ENCODE measurements at regions not wholly inside any gene's neighbourhood (a gene's known extent, or its start where the extent isn't known, plus 50 kb on each side); places are given as distances from the start of the nearest gene placed in this dataset.

DNA sequence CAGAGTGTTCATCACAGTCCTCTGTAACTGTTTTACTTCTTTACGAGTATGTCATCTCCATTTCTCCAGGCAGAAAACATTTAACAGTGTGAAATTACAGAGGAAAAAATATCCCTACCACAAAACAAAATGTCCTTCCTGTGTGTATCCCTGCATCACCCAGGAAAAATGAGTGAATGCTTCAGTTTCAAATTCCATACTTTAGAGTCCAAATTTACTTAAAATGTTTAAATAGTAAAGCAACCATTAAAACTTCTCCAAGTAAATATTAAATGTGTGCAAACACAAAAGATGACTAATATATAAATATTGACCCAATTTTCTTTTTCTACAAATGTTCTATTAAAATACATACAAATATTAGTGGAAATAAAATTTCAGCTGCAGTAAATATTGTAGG, 1016.6 kb upstream of the PCDH20 start:
- no peak for DNase-seq
- Histone ChIP-seq H3K27ac (no peak overlapping the region), H3K4me3 (no peak overlapping the region), H3K27me3 (no peaks in the 10 kb centered on the region), H3K4me1 (replicated peaks in 1 of 2) (no peaks in the 10 kb centered on the region), H3K9me3 (replicated peaks in 1 of 3) (peaks cover 0 to 4% (median 0%) of the 10 kb centered on the region in 3 donors), H3K36me3 (replicated peaks in 1 of 2) (no peaks in the 10 kb centered on the region)
- 55 to 69% (median 62%) methylated on average over 1 of the region's 1 CpG for WGBS, 4 donors
- intact Hi-C loops (cut with DNase I), result no loop called here
- TF ChIP-seq, protein P1, sequence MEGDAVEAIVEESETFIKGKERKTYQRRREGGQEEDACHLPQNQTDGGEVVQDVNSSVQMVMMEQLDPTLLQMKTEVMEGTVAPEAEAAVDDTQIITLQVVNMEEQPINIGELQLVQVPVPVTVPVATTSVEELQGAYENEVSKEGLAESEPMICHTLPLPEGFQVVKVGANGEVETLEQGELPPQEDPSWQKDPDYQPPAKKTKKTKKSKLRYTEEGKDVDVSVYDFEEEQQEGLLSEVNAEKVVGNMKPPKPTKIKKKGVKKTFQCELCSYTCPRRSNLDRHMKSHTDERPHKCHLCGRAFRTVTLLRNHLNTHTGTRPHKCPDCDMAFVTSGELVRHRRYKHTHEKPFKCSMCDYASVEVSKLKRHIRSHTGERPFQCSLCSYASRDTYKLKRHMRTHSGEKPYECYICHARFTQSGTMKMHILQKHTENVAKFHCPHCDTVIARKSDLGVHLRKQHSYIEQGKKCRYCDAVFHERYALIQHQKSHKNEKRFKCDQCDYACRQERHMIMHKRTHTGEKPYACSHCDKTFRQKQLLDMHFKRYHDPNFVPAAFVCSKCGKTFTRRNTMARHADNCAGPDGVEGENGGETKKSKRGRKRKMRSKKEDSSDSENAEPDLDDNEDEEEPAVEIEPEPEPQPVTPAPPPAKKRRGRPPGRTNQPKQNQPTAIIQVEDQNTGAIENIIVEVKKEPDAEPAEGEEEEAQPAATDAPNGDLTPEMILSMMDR (IDR thresholded peaks at IDR 0.05), result no peak
- TF ChIP-seq POLR2A (IDR thresholded peaks at IDR 0.05), result no peak

DNA sequence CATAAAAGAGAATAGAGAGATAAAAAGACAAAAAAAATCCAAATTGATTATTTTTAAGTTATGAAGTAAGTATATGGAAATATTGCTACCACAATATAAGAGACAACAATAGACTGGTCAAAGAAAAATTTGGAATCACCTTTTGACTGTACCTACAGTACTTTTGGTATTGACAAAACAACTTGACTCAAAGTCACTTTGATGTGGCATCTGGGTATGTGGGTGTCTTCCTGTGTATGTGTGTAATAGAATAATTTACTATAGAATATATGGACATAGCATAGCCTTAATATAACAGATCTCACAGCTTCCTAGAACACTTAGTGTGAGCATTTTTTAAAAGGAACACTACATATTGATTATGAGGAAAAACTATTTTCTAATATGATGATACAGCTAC, 1016.2 kb upstream of the PCDH20 start:
- intact Hi-C loops (cut with DNase I), result no loop called here
- H3K4me1 ChIP-seq (replicated peaks in 1 of 2), result no peaks in the 10 kb centered on the region
- no peaks in the 10 kb centered on the region for H3K27me3 ChIP-seq
- no peaks in the 10 kb centered on the region for H3K36me3 ChIP-seq (replicated peaks in 1 of 2)
- TF ChIP-seq POLR2A (IDR thresholded peaks at IDR 0.05), result no peak
- TF ChIP-seq, protein P1 (IDR thresholded peaks at IDR 0.05), result no peak
- DNase-seq, result no peak
- no peak overlapping the region for H3K27ac ChIP-seq
- H3K9me3 ChIP-seq (replicated peaks in 1 of 3), result peaks cover 0 to 2% (median 0%) of the 10 kb centered on the region in 3 donors
- H3K4me3 ChIP-seq, result no peak overlapping the region

DNA sequence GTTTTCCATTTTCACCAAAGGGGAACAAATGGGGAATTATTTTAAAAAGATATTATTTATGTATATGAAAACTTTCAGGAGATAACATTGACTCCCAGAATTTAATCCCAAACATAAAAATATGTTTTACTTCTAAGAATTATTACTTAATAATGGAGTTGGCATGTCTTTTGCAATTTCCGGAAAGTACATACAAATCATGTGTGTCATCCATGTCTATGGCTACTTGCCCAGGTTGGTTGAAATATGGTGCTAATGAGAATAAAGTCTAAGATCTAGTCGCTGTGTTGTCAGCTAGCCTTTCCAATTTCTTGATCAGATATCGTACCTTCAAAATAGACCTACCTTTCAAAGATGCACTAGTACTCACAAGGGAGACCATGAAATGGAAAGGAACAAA, 1003.2 kb upstream of the PCDH20 start:
- no peak overlapping the region for H3K27ac ChIP-seq
- H3K4me1 ChIP-seq (replicated peaks in 1 of 2), result no peaks in the 10 kb centered on the region
- no peaks in the 10 kb centered on the region for H3K36me3 ChIP-seq (replicated peaks in 1 of 2)
- H3K27me3 ChIP-seq, result no peaks in the 10 kb centered on the region
- intact Hi-C loops (cut with DNase I), result no loop called here
- no peaks in the 10 kb centered on the region for H3K9me3 ChIP-seq (replicated peaks in 1 of 3)
- no peak overlapping the region for H3K4me3 ChIP-seq
- 54 to 71% (median 63%) methylated on average over 3 of the region's 3 CpGs for WGBS, 4 donors
- DNase-seq, result no peak
- no peak for TF ChIP-seq POLR2A (IDR thresholded peaks at IDR 0.05)
- TF ChIP-seq, protein P1 (IDR thresholded peaks at IDR 0.05), result no peak

DNA sequence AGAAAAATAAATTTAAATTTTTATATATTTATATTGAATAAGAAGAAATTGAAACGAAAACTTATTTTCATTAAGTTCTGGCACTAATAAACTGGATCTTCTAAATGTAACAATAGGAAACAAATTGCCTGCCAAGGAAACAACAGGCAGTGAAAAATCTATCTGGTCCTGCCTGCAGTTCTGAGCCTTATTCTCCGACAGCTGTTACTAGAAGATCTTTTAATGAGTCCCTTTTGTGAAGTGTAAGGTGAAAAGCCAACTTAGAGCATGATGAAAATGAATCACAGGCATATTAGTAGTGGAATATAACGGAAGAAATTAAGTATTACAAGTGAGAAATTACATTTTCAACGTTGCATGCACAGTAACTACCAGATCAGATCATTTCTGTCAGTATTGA, 1002.7 kb upstream of the PCDH20 start:
- H3K9me3 ChIP-seq (replicated peaks in 1 of 3), result no peaks in the 10 kb centered on the region
- H3K36me3 ChIP-seq (replicated peaks in 1 of 2), result no peaks in the 10 kb centered on the region
- no peaks in the 10 kb centered on the region for H3K4me1 ChIP-seq (replicated peaks in 1 of 2)
- no peak for DNase-seq
- no peak overlapping the region for H3K4me3 ChIP-seq
- no peak overlapping the region for H3K27ac ChIP-seq
- WGBS, 4 donors, result 51 to 55% (median 53%) methylated on average over 4 of the region's 4 CpGs
- intact Hi-C loops (cut with DNase I), result no loop called here
- TF ChIP-seq, protein P1 (IDR thresholded peaks at IDR 0.05), result no peak
- no peak for TF ChIP-seq POLR2A (IDR thresholded peaks at IDR 0.05)
- no peaks in the 10 kb centered on the region for H3K27me3 ChIP-seq
